ENCODE measurements at regions not wholly inside any gene's neighbourhood (a gene's known extent, or its start where the extent isn't known, plus 50 kb on each side); places are given as distances from the start of the nearest gene placed in this dataset.

- no peak for TF ChIP-seq CTCF (IDR thresholded peaks at IDR 0.05 in 8 of 11, conservative IDR thresholded peaks at IDR 0.05 in 3 of 11)
- no peak for TF ChIP-seq POLR2AphosphoS5 (IDR thresholded peaks at IDR 0.05)
Measured at GRCh38 chr1:30400507-30400906, 322.9 kb downstream of the MATN1 start.

Data from spleen (tissue), 7 donors.